Skeletal muscle cell (primary cell): ENCODE measurements at regions not wholly inside any gene's neighbourhood (a gene's known extent, or its start where the extent isn't known, plus 50 kb on each side); places are given as distances from the start of the nearest gene placed in this dataset.
A peak's percentile ranks its signal among the peaks of the same experiment; 100 is the strongest.

Experiments
- DNase-seq: peaks from one replicate; pipeline ENCODE4 v3.0.0-alpha.2; 2010; ENCODE audit warnings: low read depth
- H3K4me3 ChIP-seq: 2 replicates; pipeline ENCODE4 v1.5.1; 2011; ENCODE audit warnings: low read depth, mild to moderate bottlenecking, control low read depth, low read length, moderate library complexity

DNA sequence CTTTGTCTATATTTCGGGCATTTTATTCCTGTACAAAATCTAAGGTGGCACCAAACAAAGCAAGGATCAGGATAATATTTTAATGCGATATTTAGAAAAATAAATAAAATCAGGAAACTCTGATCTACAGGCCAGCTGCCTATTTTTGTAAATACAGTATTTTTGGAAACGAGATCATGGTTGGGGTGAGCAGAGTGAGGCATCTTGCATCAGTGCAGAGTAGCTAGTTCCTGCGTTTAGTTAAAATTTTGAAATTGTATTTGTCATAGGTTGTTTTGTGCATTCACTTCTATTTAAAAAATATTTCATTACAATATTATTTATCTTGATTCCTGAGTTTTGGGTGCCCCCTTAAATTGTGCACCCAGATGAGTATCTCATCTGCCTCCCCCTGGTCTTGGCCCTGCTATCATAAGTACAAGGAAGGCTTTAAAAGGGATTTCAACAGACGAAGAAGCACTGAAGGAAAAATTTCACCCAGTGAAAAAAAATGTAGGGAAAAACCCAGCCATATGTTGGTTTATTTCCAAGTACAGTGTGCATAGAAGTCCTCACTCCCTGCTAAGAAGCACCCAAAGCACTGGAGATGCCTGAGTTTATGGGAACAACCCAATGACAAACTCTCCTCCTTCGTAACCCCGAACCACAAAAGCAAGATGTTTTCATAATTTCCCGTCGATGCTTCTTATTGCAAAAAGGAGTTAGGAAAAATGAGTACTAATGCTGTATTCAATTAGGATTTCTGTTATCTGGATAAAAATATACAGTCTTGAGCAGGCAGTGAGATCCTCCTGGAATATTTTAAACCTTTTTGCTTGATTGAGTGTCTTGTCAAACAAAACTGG is 304.7 kb upstream of the CLINT1 start:
- no peak for DNase-seq
- no peak overlapping the region for H3K4me3 ChIP-seq

DNA sequence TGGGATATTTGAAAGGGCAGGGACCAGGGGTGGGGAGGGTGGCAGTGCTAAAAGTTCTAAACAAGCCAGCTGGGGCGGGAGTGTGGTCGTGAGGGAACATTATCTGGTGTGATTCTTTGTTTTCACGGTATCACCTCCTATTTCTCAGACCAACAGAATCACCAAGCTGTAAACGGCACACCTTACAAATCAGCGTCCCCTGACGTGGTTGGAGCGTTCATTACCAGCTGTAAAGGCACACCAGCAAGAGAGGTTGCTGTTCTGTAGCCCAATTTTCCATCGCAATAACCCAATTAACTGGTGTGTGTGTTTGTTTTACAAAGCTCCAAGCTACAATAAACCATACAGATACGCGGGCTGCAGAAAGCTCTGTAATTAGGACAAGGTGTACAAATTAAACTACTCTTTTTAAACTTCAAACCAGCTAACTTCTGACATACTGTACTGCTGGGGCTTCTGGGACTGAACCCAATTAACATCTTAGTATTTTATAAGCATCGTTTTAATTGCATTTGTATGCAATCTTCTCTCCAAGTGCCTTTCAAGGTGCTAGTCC is 303.6 kb upstream of the CLINT1 start:
- DNase-seq: no peak
- H3K4me3 ChIP-seq: no peak overlapping the region

DNA sequence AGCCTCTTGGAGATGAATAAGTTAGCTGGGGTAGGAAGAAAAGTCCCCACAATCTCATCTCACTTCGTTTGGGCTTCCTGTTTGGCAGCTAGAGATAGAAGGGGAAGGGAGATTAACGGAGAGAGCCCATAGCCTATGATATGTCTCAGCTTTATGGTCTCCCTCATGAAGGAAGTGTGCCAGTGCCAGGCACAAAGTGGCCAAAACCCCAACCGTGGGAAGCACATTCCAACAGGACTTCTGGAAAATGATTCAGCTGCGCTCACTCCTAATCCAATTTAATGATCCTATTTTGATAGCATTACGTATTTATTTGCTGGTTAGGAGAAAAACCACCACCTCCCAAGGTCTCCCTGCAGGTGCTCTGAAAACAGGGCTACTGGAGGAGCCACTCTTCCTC is 303.1 kb upstream of the CLINT1 start:
- no peak overlapping the region for H3K4me3 ChIP-seq
- no peak for DNase-seq

DNA sequence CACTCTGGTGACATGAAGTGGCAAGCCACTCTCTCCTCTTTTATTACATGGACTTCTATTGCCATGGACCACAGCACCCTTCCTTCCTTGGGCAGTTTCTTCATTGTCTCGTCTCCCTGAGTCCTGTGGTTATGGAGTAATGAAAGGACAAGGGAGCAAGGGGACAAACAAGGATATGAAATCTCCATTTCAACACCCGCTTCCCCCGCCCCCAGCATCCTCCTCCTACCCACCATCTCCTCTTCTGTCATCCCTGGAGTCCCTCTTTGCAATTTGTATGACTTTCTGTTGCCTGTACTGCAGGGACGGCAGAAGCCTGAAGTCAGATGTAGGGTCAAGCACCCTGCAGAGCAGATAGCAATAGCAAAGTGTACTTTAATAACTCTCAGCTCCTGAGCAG is 300.7 kb upstream of the CLINT1 start:
- no peak for DNase-seq
- no peak overlapping the region for H3K4me3 ChIP-seq

DNA sequence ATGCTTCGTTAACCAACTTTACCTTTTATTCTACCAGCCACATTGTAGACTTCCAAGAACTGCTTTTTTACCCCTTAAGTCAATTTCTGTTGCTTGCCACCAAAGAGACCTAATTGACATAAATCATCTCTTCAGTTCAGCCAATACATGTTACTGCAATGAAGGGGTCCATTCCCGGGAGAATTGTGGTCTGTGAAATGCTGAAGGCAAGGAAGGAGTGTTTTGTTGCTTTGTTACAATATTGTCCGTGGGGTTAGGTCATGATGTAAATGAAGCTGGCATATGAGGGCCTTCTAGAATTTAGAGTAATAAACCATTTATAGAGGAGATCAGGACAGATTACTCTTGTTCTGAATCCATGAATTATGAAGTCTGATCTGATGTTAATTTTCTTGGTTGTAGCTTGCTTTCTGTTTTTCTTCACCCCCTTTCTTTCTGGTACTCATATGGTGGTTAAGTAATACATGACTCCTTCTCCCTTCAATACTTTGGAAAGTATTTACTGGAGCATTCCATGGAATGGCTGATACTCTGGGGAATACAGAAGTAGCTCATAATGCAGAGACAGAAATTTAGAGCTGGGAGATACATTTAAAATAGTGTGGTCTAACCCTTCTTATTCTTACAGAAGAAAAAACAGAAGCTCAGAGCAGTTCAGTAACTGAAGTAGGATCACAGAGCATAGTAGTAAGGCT is 297.0 kb upstream of the CLINT1 start:
- peak; percentile 75 for DNase-seq
- no peak overlapping the region for H3K4me3 ChIP-seq

DNA sequence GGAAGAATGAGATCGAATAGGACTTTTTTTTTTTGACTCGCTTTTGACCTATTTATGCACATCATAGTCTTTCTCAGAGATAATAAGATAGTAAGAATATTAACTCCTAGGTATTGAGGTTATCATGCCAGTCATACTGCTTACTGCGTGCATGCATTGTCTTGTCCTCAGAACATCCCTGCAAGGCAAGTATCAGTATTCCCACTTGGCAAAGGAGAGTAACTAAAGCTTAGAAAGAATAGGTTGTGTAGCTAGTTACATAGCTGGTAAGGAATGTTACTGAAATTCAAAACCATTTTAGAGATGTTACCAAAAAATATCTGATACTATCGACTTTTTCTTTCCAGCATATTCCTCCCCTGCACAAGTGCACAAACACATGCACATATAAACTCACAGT is 296.1 kb upstream of the CLINT1 start:
- H3K4me3 ChIP-seq: no peak overlapping the region
- DNase-seq: no peak

DNA sequence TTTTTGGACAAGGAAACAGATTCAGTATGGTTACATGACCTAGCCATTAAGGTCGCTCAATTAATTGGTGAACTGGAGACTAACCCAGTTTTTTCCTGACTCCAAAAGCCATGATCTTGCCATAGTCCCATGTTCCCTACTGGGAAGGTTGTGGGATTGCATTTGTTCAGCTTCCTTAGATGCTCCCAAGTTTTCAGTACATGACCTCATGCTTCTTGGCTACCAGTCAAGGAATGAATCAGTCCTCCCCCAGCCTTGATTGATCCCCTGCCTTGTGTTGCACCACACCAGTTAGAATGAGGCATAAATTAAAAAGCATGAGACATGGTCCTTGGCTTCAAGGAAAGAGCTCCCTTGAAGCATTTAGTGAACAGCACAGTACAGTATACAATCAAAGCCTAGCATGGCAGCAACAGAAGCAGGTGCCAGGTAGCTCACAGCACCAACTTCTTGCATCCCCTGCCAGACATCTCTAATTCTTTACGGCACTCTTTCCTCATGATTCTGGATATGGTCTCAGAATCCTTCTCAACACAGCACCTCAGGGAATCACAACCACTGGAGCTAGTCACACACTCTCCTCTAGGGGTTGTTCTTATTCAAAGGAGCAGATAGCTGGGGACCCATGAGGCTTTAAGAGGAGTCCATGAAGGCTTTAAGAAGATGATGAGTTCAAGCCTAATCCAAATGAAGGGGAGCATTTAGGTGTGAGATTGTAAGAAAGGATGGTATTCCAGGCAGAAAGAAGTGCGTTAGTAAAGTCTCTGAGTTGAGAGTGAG is 295.5 kb upstream of the CLINT1 start:
- peak; percentile 96 for DNase-seq
- H3K4me3 ChIP-seq: no peak overlapping the region

DNA sequence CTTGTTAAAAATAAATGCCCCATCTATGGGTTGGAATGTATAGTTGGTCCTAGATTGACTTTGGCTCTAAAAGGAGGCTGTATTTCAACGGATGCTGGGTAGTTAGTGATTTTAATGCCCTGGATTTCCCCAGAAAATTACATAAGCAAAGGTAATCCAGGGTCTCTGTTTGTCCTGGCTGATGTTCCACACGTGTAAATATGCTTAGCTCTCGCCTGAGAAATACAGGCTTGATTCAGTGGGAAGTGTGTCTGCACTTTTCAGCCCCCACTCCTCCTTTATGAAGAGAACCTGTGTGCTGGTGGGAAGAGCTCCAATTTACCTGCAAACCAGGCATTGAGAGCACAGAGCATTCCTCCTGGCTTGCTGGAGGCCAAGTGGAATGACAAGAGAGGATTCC is 294.6 kb upstream of the CLINT1 start:
- H3K4me3 ChIP-seq: no peak overlapping the region
- no peak for DNase-seq

DNA sequence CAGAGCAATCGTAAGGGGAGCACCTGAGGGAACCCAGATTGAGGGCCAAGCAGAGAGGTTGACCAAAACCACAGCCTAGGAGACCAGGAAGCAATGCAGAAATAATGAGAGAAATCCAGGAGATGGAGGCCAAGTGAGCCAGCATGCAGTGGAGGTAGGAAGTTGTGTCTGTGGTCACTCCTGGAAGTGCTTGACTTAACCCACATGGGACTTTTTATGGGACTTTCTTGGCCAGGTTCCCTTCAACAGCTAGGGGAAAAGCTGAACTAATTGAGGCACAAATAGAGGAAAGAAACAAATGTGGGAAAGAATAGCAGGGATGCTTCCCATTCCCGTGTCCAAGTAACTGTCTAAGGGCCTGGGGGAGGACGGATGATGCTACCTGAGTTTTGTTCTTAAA is 293.2 kb upstream of the CLINT1 start:
- DNase-seq: no peak
- H3K4me3 ChIP-seq: no peak overlapping the region

DNA sequence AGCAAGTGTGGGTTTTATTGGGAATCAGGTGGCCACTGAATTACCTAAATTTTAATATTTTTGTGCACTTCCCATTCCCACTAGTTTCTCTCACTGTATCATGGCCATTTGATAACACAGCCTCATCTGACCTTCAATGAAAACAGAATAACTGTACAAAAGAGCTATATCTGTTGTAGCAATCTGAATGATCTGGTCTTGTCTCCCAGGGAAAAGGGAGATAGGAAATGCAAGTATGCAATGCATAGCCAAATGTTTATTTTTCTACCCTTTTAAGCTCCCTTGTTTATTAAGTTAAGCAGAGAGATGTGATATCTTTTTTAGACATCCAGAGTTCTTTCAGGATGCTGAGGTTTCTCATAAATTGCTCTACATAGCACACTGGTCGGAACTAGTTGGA is 288.3 kb upstream of the CLINT1 start:
- DNase-seq: no peak
- H3K4me3 ChIP-seq: no peak overlapping the region

DNA sequence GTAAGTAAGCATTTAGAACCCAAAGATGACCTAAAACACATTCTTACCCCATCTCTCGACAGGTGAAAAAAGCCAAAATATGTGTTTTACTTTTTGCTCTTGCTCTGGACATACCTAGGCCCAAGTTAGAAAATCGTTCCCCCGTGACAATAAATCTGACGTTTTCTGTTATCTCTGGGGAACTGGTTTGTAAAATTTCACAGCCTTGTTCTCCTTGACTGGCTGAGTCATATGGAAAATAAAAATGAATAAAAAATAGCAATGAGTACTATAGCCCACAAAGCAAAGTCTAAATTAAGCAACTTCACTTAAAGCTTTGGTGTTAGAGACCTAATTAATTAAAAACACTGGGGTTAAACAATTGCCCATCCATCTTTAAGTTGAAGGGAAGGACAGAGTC is 286.9 kb upstream of the CLINT1 start:
- no peak overlapping the region for H3K4me3 ChIP-seq
- DNase-seq: no peak

DNA sequence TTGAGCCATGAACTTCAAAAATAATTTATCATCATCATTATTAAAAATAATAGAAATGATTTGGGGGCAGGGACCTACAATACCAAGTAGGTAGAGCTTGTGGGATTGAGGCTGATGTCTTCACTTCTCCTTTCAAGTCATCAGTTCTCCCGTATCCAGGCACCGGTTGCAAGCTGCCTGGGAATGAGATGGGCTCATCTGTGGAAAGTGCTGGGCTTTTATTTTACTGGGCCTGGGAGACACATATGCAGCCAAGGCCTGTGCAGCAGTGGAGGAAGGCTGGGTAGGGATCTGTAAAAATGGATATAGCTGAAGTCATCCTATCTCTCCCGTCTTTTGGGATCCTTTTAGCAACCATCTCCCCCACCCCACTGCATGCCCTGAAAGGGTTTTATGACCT is 284.1 kb upstream of the CLINT1 start:
- H3K4me3 ChIP-seq: no peak overlapping the region
- DNase-seq: no peak

DNA sequence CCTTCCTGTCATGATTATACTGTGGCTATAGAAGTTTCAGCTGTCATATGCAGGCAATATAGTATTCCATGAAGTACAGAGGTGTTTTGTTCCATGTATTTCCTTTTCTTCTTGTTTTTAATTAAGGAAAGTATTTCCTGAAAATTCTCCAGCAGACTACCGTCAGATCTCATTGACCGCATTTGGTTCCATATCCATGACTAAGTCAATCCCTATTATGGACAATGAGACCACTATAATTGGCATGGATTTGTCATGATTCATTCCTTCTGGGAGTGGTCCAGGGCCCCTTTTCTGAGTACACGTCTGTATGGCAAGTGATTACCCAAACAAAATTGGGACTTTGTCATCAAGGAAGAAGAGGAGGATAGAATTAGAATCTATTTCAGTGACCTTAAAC is 283.2 kb upstream of the CLINT1 start:
- no peak overlapping the region for H3K4me3 ChIP-seq

DNA sequence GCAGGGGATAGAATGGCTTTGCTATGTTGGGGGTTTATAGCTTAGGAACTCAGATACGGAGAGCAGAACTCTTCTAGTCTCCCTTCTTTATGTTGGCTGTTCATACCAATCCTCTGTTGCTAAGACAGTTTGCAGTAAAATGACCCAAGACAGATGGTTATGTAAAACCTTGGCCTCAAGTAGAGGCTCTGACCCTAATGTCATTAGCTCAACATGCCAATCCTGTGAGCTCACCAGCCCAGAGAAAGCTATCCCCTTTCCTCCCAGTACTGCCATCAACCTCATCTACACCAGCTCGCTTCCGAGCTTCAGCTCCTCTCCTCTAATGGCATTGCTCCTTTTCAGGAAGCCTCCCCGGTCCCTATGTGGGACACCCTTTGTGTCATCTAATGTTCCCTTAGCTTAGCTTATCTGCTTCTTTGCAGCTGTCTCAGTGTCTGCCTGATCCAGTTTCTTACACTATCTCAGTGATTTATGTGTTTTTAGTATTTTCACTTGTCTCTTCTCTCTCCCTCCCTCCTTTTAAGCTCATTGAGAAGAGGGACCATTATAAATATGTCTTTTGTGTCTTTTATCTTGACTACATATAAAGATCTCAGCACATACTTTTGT is 281.3 kb upstream of the CLINT1 start:
- no peak overlapping the region for H3K4me3 ChIP-seq
- DNase-seq: no peak

More for the DNA sequence above, 283.2 kb upstream of the CLINT1 start:
- DNase-seq: no peak

DNA sequence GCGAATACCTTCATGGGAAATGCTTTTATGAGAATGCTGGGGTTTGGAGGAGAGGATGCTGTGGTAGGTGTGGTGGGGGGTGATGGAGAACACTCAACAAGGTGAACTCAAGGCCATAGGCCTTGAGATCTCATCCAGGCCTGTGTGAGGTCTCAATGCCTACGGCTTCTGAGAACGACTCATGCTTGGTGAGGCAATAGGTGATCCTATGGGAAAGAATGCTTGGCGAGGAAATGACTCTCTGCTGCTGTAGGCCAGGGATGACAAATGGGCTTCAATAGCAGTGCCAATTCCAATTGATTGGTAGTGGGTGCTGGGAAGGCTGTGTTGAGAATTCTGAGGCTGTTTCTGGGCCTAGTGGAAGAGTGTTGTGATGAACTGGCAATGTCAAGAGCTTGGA is 280.2 kb upstream of the CLINT1 start:
- peak; percentile 85 for DNase-seq
- no peak overlapping the region for H3K4me3 ChIP-seq

DNA sequence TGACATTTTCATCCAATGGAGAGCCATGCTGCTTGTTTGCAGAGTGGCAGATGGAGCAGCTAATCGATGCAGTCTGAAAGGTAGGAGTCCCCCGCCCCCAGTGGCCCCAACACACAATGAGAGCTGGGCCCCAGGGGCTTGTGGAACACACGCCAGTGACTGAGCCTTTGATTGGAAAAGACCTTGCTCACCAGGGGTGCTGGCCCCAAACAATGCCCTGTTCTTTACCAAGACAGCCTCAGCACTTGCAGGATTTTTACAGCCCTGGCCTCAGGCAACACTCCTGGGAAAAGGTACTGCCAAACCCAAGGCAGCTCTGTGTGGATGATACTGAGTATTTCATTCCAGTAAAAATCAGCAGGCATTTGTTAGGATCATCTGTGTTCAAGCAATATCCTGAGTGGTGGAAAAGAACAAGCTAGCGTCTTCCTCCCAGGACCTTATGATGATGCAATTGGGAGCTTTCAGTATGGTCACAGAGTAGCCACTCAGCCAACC is 276.8 kb upstream of the CLINT1 start:
- DNase-seq: no peak
- no peak overlapping the region for H3K4me3 ChIP-seq

DNA sequence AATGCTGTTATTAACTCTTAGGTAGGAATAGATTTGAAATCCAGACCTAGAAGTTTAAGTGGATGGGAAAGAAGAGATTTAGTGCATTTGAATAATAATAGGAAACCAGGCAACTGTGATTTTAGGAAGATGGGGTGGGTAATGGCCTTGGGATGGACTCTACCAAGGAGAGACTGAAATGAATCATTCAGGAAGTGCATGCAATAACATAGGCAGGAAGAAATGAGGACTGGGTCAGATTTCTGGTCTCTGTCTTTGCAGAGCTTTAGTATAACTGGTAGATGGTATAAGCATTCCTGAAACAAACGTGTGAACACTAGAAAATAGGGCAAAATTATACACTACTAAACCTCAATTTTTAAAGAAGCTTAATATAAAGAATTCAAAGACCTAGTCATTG is 274.4 kb upstream of the CLINT1 start:
- DNase-seq: no peak
- no peak overlapping the region for H3K4me3 ChIP-seq

DNA sequence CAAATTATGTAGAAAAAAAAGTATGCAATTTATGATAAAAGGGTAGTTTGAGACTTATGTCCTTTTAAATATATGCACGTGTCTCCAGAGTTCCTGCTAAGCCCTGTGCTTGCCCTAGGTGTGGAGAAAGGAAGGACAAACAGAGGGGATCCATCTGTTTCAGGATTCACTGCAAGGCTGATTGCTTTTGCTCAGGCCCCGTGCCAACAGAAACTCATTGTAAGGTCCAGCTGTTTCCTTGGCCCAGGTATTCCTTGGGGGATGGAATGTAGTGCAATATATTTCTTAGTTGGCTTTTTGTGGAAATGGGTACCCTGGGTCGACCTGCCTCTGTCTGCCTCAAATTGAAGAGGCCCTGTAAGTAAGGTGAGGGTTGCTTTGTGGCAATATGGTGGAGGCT is 268.6 kb upstream of the CLINT1 start:
- no peak overlapping the region for H3K4me3 ChIP-seq
- DNase-seq: no peak
